CD4-positive, alpha-beta T cell treated with Interleukin-15 for 4 hours (primary cell): ENCODE measurements at regions not wholly inside any gene's neighbourhood (a gene's known extent, or its start where the extent isn't known, plus 50 kb on each side); places are given as distances from the start of the nearest gene placed in this dataset.
"Not testable (repeated sequence)": the region's sequence is repeated elsewhere in the genome, so short reads cannot be mapped to it uniquely, and the experiment has no call there.

Source experiments
- DNase-seq: peaks from one replicate; pipeline ENCODE4 v3.0.0-alpha.2; 2020; ENCODE audit warnings: low spot score

- DNase-seq: no peak
Observed at GRCh38 chr13:24563087-24563486, 50.5 kb upstream of the PARP4 start.

GRCh38 chr13:24563971-24564370, 51.4 kb upstream of the PARP4 start:
- DNase-seq: not testable (repeated sequence)

GRCh38 chr13:24564881-24565280, 52.3 kb upstream of the PARP4 start:
- no peak for DNase-seq

- DNase-seq: not testable (repeated sequence)
Observed at GRCh38 chr13:24567593-24567992, 55.0 kb upstream of the PARP4 start.

- no peak for DNase-seq
Observed at GRCh38 chr13:24574847-24575246, 62.3 kb upstream of the PARP4 start.

- DNase-seq: peak; percentile 14
Observed at GRCh38 chr13:24580315-24580714, 67.7 kb upstream of the PARP4 start.

GRCh38 chr13:24581578-24581977, 69.0 kb upstream of the PARP4 start:
- DNase-seq: not testable (repeated sequence)

- not testable (repeated sequence) for DNase-seq
Observed at GRCh38 chr13:24591697-24592096, 79.1 kb upstream of the PARP4 start.

- DNase-seq: not testable (repeated sequence)
Observed at GRCh38 chr13:24597906-24598670, 82.1 kb upstream of the ATP12A start.

GRCh38 chr13:24599019-24599791, 81.0 kb upstream of the ATP12A start:
- DNase-seq: not testable (repeated sequence)

- DNase-seq: no peak
Observed at GRCh38 chr13:24605923-24606372, 74.3 kb upstream of the ATP12A start.

- no peak for DNase-seq
Observed at GRCh38 chr13:24606486-24607170, 73.6 kb upstream of the ATP12A start.

- no peak for DNase-seq
Observed at GRCh38 chr13:24610956-24611355, 69.3 kb upstream of the ATP12A start.

GRCh38 chr13:24612726-24613125, 67.5 kb upstream of the ATP12A start:
- no peak for DNase-seq

- no peak for DNase-seq
Observed at GRCh38 chr13:24613128-24613527, 67.1 kb upstream of the ATP12A start.

- no peak for DNase-seq
Observed at GRCh38 chr13:24613755-24614154, 66.5 kb upstream of the ATP12A start.

GRCh38 chr13:24614306-24615080, 65.7 kb upstream of the ATP12A start:
- DNase-seq: no peak

GRCh38 chr13:24615114-24615513, 65.1 kb upstream of the ATP12A start:
- DNase-seq: no peak

- DNase-seq: no peak
Observed at GRCh38 chr13:24615911-24616472, 64.2 kb upstream of the ATP12A start.

- DNase-seq: no peak
Observed at GRCh38 chr13:24616514-24616913, 63.7 kb upstream of the ATP12A start.

- no peak for DNase-seq
Observed at GRCh38 chr13:24617256-24618010, 62.8 kb upstream of the ATP12A start.
